Activated T-cell treated with anti-CD3 and anti-CD28 coated beads, Interleukin-2, amount 50 U/mL, for 24 hours (primary cell): ENCODE measurements at regions not wholly inside any gene's neighbourhood (a gene's known extent, or its start where the extent isn't known, plus 50 kb on each side); places are given as distances from the start of the nearest gene placed in this dataset.

ENCODE experiments used
- DNase-seq: peaks from one replicate; pipeline ENCODE4 v3.0.0-alpha.2; 2020
- H3K27ac Mint-ChIP-seq: 2 replicates; pipeline ENCODE4 v1.8.0; 2020; ENCODE audit warnings: mild to moderate bottlenecking, mixed read lengths
- H3K27me3 Mint-ChIP-seq: 2 replicates; pipeline ENCODE4 v1.8.0; 2020; ENCODE audit warnings: mixed read lengths
- H3K36me3 Mint-ChIP-seq: 2 replicates; pipeline ENCODE4 v1.8.0; 2020; ENCODE audit warnings: low read depth, mixed read lengths
- H3K4me1 Mint-ChIP-seq: 2 replicates; pipeline ENCODE4 v1.8.0; 2020; ENCODE audit warnings: low read depth, mixed read lengths
- H3K4me3 Mint-ChIP-seq: 2 replicates; pipeline ENCODE4 v1.8.0; 2020; ENCODE audit warnings: mild to moderate bottlenecking, moderate library complexity, mixed read lengths
- H3K9me3 Mint-ChIP-seq: 2 replicates; pipeline ENCODE4 v1.8.0; 2020; ENCODE audit warnings: mixed read lengths

- no peaks in the 10 kb centered on the region for H3K36me3 Mint-ChIP-seq
- H3K4me1 Mint-ChIP-seq, result no peaks in the 10 kb centered on the region
- no peaks in the 10 kb centered on the region for H3K9me3 Mint-ChIP-seq
- H3K27me3 Mint-ChIP-seq, result no peaks in the 10 kb centered on the region
- H3K27ac Mint-ChIP-seq, result no peak overlapping the region
- DNase-seq, result no peak
- no peak overlapping the region for H3K4me3 Mint-ChIP-seq
Observed at GRCh38 chr2:6495466-6495865, 370.2 kb downstream of the CMPK2 start.

GRCh38 chr2:6496376-6496775 is 369.3 kb downstream of the CMPK2 start:
- DNase-seq, result no peak
- no peak overlapping the region for H3K4me3 Mint-ChIP-seq
- H3K4me1 Mint-ChIP-seq, result no peaks in the 10 kb centered on the region
- H3K27me3 Mint-ChIP-seq, result no peaks in the 10 kb centered on the region
- H3K9me3 Mint-ChIP-seq, result no peaks in the 10 kb centered on the region
- no peaks in the 10 kb centered on the region for H3K36me3 Mint-ChIP-seq
- H3K27ac Mint-ChIP-seq, result no peak overlapping the region

DNA sequence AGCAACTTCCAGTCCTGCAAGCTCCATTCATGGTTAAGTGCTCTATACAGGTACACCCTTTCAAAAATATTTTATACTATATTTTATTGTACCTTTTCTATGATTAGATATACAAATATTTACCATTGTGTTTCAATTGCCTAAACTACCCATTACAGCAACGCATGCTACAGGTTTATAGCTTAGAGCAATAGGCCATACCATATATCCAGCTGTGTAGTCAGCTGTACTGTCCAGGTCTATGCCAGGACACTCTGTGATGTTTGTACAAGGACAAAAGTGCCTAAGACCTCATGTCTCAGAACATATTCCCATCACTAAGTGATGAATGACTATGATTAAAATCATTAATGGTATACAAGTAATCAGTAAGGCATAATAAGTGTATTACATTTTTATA is 368.7 kb downstream of the CMPK2 start:
- Mint-ChIP-seq H3K9me3 (no peaks in the 10 kb centered on the region), H3K27ac (no peak overlapping the region), H3K4me3 (no peak overlapping the region), H3K4me1 (no peaks in the 10 kb centered on the region), H3K27me3 (no peaks in the 10 kb centered on the region), H3K36me3 (no peaks in the 10 kb centered on the region)
- DNase-seq, result no peak

- no peak overlapping the region for H3K4me3 Mint-ChIP-seq
- no peaks in the 10 kb centered on the region for H3K4me1 Mint-ChIP-seq
- no peak for DNase-seq
- H3K27ac Mint-ChIP-seq, result no peak overlapping the region
- no peaks in the 10 kb centered on the region for H3K36me3 Mint-ChIP-seq
- no peaks in the 10 kb centered on the region for H3K27me3 Mint-ChIP-seq
- no peaks in the 10 kb centered on the region for H3K9me3 Mint-ChIP-seq
Observed at GRCh38 chr2:6498841-6499240, 366.9 kb downstream of the CMPK2 start.

- no peaks in the 10 kb centered on the region for H3K9me3 Mint-ChIP-seq
- no peak overlapping the region for H3K4me3 Mint-ChIP-seq
- H3K27ac Mint-ChIP-seq, result no peak overlapping the region
- no peaks in the 10 kb centered on the region for H3K27me3 Mint-ChIP-seq
- no peaks in the 10 kb centered on the region for H3K4me1 Mint-ChIP-seq
- no peak for DNase-seq
- H3K36me3 Mint-ChIP-seq, result no peaks in the 10 kb centered on the region
Observed at GRCh38 chr2:6499691-6500090, 366.0 kb downstream of the CMPK2 start.

DNA sequence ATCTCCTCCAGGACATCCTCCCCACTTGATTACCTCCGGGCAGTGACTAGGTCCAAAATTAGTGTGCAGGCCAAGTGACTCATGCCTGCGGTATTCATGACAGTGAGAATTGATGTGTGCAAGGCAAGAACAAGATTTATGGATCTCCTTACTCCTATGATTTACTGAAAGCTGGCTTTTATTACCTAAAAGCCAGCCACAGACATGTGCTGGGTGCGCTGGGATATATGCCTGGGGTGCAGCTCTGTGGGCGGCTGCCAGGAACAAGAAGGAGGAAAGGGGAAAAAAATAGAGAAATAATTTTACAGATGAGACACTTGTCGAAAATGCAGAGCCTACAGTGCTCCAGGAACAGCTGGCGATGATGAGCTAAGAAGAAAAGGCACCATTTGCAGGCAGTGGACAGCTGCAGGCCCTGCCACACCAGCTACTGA is 359.3 kb downstream of the CMPK2 start:
- Mint-ChIP-seq H3K27me3 (no peaks in the 10 kb centered on the region), H3K4me3 (no peak overlapping the region), H3K9me3 (no peaks in the 10 kb centered on the region), H3K4me1 (no peaks in the 10 kb centered on the region), H3K27ac (no peak overlapping the region), H3K36me3 (no peaks in the 10 kb centered on the region)
- no peak for DNase-seq

GRCh38 chr2:6506859-6507258 is 358.8 kb downstream of the CMPK2 start:
- no peaks in the 10 kb centered on the region for H3K27me3 Mint-ChIP-seq
- H3K4me1 Mint-ChIP-seq, result no peaks in the 10 kb centered on the region
- DNase-seq, result no peak
- no peaks in the 10 kb centered on the region for H3K9me3 Mint-ChIP-seq
- no peak overlapping the region for H3K27ac Mint-ChIP-seq
- no peak overlapping the region for H3K4me3 Mint-ChIP-seq
- no peaks in the 10 kb centered on the region for H3K36me3 Mint-ChIP-seq

DNA sequence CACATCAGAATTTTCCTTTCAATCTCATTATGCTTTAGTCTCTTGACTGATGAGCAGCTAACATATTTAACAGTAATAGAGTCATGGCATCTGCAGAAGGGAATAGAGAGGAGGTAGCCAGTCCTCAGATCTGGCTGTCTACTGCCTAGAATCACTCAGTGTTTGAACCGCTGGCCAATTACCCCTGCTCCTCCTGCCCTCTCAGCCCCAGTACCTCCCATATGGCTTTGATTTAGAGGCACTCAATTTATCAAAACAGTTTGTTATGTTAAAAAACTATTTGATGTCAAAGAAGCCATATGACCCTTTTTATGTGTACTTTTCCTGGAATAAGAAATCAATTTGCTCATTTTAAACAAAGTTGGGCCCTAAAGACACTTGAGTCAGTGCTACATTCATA is 355.2 kb downstream of the CMPK2 start:
- H3K9me3 Mint-ChIP-seq, result no peaks in the 10 kb centered on the region
- H3K4me1 Mint-ChIP-seq, result no peaks in the 10 kb centered on the region
- DNase-seq, result no peak

GRCh38 chr2:6512589-6512988 is 353.1 kb downstream of the CMPK2 start:
- no peak overlapping the region for H3K27ac Mint-ChIP-seq

More for the DNA sequence above, 355.2 kb downstream of the CMPK2 start:
- Mint-ChIP-seq H3K27me3 (no peaks in the 10 kb centered on the region), H3K36me3 (no peaks in the 10 kb centered on the region), H3K27ac (no peak overlapping the region), H3K4me3 (no peak overlapping the region)

GRCh38 chr2:6516674-6517073 is 349.0 kb downstream of the CMPK2 start:
- no peak overlapping the region for H3K27ac Mint-ChIP-seq
- H3K4me3 Mint-ChIP-seq, result no peak overlapping the region
- H3K36me3 Mint-ChIP-seq, result no peaks in the 10 kb centered on the region
- H3K9me3 Mint-ChIP-seq, result no peaks in the 10 kb centered on the region
- H3K27me3 Mint-ChIP-seq, result no peaks in the 10 kb centered on the region
- H3K4me1 Mint-ChIP-seq, result no peaks in the 10 kb centered on the region
- no peak for DNase-seq

More at GRCh38 chr2:6512589-6512988, 353.1 kb downstream of the CMPK2 start:
- no peaks in the 10 kb centered on the region for H3K27me3 Mint-ChIP-seq
- no peaks in the 10 kb centered on the region for H3K9me3 Mint-ChIP-seq
- H3K4me1 Mint-ChIP-seq, result no peaks in the 10 kb centered on the region
- no peak for DNase-seq
- no peak overlapping the region for H3K4me3 Mint-ChIP-seq
- H3K36me3 Mint-ChIP-seq, result no peaks in the 10 kb centered on the region

DNA sequence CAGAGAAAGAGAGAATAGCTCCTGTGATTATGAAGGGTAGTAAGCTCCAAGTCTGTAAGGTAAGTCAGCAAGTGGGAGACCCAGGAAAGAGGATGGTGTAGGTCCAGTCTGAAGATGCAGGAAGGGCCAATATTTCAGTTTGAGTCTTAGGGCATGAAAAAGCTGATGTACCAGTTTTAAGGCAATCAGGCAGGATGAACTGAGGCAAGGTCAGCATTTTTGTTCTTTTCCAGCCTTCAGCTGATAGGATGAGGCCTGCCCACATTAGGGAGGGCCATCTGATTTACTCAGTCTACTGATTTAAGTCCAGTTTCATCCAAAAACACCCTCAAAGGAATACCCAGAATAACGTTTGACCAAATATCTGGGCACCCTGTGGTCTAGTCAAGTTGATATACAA is 347.3 kb downstream of the CMPK2 start:
- H3K9me3 Mint-ChIP-seq, result no peaks in the 10 kb centered on the region
- H3K36me3 Mint-ChIP-seq, result no peaks in the 10 kb centered on the region
- H3K4me1 Mint-ChIP-seq, result no peaks in the 10 kb centered on the region
- no peak overlapping the region for H3K4me3 Mint-ChIP-seq
- H3K27me3 Mint-ChIP-seq, result no peaks in the 10 kb centered on the region
- DNase-seq, result no peak
- H3K27ac Mint-ChIP-seq, result no peak overlapping the region

- DNase-seq, result no peak
- H3K4me3 Mint-ChIP-seq, result no peak overlapping the region
- no peaks in the 10 kb centered on the region for H3K4me1 Mint-ChIP-seq
- H3K27me3 Mint-ChIP-seq, result no peaks in the 10 kb centered on the region
- no peaks in the 10 kb centered on the region for H3K9me3 Mint-ChIP-seq
- H3K36me3 Mint-ChIP-seq, result no peaks in the 10 kb centered on the region
- H3K27ac Mint-ChIP-seq, result no peak overlapping the region
Observed at GRCh38 chr2:6523476-6523875, 342.2 kb downstream of the CMPK2 start.

DNA sequence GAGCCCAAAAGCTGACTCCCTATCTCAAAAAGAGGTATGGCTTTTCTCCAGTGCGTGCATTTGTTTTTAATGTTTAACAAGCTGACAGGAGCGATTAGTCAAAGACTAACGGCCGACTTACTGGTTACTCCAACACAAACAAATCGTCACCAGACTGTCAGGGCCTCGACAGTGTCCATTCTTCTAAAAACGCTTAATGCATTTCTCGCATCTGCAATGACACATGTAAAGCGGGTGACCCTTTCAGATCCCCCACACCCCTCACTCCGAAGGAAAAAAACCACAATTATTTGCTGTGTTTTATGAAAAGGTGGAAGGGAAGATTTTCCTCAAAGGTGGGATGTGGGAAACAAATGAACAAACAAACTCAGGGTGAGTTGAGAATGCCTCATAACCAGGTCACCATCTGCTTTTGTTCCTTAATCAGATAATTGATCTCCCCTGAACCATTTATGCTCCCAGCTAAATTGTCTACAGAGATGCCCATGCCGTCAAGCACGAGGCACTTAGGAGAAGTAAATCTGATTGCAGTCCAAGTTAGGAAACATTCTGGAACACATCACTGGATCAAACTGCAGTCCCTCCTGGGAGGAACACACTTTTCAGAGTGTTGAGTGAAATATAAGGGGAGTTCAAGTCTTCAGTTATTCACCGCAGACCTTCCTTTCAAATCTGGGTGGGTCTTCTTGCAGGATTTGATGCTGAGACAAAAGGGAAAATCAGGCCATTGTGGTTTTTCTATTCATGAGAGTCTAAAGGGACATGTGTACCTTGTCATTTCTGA is 340.8 kb downstream of the CMPK2 start:
- no peak overlapping the region for H3K27ac Mint-ChIP-seq
- no peaks in the 10 kb centered on the region for H3K36me3 Mint-ChIP-seq
- no peak overlapping the region for H3K4me3 Mint-ChIP-seq
- H3K9me3 Mint-ChIP-seq, result no peaks in the 10 kb centered on the region
- DNase-seq, result no peak
- H3K27me3 Mint-ChIP-seq, result no peaks in the 10 kb centered on the region
- no peaks in the 10 kb centered on the region for H3K4me1 Mint-ChIP-seq

DNA sequence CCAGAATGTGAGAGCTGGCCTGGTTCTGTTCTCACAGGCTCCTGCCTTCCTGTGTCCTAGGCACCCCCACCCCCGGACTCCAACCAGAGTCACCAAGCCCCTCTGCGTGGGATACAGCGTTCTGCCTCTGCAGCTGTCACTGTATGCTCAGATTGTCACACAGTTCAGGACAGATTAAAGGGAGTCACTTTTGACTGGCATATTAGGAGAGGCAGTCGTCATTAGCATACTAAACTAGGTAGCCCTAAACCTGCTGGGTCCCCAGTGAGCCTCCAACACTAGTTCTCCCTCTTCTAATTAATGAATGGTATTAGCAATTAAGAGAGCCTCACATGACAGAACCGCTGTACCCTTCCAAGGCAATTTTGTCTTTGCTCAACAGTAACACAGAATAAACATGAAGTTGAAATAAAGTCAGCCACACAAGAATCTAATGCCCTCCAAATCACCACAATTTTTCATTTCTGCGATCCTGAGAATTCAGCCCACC is 340.2 kb downstream of the CMPK2 start:
- Mint-ChIP-seq H3K4me1 (no peaks in the 10 kb centered on the region), H3K4me3 (no peak overlapping the region), H3K9me3 (no peaks in the 10 kb centered on the region), H3K36me3 (no peaks in the 10 kb centered on the region), H3K27me3 (no peaks in the 10 kb centered on the region), H3K27ac (no peak overlapping the region)
- DNase-seq, result no peak

- H3K9me3 Mint-ChIP-seq, result no peaks in the 10 kb centered on the region
- H3K27ac Mint-ChIP-seq, result no peak overlapping the region
- H3K36me3 Mint-ChIP-seq, result no peaks in the 10 kb centered on the region
- no peaks in the 10 kb centered on the region for H3K27me3 Mint-ChIP-seq
- H3K4me1 Mint-ChIP-seq, result no peaks in the 10 kb centered on the region
- no peak overlapping the region for H3K4me3 Mint-ChIP-seq
- DNase-seq, result no peak
Observed at GRCh38 chr2:6526093-6526824, 339.4 kb downstream of the CMPK2 start.
